Activated T-cell treated with anti-CD3 and anti-CD28 coated beads for 1 hour (primary cell): ENCODE measurements at regions not wholly inside any gene's neighbourhood (a gene's known extent, or its start where the extent isn't known, plus 50 kb on each side); places are given as distances from the start of the nearest gene placed in this dataset.

ENCODE experiments used
- DNase-seq: peaks from one replicate; pipeline ENCODE4 v3.0.0-alpha.2; 2020; ENCODE audit warnings: low read depth

- no peak for DNase-seq
These were observed 306.3 kb downstream of the TLE4 start for GRCh38 chr9:79877943-79878602.

DNA sequence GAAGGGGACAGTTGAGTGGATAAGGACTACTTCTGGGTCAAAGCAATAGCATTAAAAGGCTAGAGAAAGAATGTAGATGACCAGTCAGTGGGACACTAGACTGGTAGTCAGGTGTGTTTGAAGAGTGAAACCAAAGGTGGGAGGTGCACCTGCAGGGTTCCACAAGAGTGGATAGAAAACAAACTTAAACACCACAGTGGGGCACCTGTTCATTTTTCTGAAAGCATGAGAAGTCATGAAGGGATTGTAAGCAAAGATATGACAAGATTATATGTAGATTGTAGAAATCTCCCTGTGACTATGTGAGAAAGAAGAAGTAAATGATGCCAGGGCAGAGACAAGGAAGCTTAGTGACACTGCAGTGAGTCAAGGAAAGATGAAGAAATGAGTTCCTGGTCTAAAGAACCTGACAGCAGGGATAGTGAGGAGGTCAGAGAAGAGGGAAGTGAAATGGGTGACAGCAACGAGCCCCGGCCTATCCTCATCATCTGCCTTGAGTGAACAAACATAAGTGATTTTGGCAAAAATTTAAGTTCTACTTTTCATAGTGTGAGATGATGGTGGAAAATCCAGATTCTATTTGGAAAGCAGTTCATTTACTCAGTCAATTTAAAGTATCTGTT, 296.9 kb downstream of the TLE4 start:
- DNase-seq = no peak

GRCh38 chr9:79862921-79863890, 291.4 kb downstream of the TLE4 start:
- DNase-seq = no peak

- no peak for DNase-seq
These were observed 286.7 kb downstream of the TLE4 start for GRCh38 chr9:79858508-79858907.

DNA sequence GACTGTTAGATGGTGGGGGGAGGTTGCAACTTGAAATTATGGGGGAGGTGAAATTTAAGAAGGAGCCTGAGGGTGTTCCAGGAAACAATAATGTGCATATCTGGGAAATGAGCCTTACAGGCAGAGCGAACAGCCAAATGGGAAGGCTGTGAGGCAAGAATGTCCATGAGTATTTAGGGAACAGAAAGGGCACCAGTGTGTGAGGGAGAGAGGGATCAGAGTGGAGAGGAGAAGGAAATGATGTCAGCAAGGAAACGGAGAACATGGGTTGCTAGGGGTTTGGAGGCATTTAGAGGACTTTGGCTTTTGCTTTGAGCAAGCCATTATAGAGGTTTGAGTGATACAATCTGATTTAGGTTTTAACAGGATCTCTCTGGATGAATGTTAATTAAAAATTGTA, 285.4 kb downstream of the TLE4 start:
- DNase-seq = no peak

DNA sequence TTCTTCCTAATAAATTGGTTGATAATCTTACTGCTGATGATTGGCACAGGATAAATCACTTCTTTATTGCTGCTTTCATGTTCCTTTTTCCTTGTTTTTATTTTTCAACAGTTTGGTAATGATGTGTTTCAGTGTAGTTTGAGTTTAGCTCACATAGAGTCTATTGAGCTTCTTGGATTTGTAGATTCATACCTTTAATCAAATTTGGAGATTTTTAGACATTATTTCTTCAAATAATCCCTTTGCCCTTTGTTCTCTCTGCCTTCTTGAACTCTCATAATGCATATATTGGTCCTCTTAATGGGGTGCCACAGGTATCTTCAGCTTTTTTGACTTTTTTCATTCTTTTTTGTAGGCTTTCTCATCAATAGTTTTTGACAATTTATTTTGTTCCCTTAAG, 275.3 kb downstream of the TLE4 start:
- DNase-seq = no peak

GRCh38 chr9:79829566-79830302, 258.0 kb downstream of the TLE4 start:
- no peak for DNase-seq

DNA sequence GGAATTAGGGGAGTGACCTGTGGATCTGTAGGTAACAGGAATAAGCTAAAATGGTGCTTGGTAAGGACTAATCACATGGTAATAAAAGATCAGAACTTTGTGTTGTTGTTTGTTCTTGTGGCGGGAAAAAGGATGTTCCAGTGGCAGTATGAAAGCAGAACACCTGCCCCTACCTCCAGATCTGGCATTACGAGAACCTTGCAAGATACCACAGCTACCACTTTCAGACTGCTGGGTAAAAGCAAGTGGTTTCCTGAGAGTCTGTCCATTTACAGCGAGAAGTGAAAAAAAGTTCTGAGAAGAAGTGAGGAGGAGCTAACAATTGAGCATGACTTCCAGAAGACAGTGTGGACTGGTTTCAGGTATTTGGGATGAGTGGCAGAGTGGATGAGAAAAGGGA, 252.5 kb downstream of the TLE4 start:
- DNase-seq = no peak

GRCh38 chr9:79817438-79818004, 245.8 kb downstream of the TLE4 start:
- no peak for DNase-seq

- DNase-seq = no peak
These were observed 241.5 kb downstream of the TLE4 start for GRCh38 chr9:79813258-79813638.

DNA sequence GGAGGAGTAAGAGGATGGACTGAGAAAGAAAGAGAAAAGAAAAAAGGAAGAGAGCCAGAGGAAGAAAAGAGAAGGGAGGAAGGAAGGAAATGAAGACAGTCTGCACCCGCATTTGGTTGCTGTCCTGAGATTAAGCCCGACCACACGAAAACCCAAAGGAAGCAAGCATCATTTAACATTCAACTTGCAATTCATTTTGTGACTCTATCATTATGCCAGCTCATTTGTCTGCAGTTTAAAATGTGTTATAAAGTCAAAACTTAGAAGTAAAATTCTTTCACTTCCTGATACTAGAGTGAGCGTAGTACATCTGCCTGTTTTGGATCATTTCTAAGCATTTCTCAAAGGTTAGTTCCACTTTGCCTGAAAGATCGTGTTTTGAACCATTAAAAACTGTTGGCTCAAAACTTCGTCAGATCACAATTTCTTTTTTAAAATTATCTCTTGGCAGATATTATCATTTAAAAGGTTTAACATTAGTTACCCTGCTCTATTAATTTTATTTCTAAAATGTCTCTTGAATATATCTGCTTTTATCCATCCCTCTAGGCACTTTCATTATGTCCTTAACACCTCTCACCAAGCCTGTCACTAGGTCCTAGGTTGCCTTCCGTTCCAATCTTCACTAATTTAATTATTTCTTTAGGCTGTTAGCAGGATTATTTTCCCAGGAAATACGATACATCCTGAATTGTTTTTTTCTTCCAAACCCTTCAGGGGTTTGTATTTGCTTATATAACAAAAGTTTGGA, 240.9 kb downstream of the TLE4 start:
- no peak for DNase-seq

DNA sequence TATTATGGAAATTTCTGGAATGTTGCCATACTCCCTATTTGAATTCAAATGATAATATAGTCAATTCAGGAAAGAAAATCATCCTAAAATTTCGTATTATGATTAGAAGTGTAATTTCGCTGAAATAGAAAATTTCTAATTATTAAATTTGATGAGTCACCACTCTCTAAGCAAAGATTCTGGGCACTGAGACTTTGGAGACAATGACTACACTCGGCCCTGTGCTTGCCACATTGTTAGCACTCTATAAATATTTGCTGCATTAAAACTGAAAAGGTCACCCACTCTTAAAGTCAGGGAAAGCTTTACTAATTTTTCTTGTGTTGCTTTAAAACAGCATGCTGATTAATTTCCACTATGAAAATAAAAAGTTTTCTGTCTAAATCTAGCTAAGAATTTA, 240.3 kb downstream of the TLE4 start:
- no peak for DNase-seq

GRCh38 chr9:79809931-79810330, 238.2 kb downstream of the TLE4 start:
- no peak for DNase-seq

- DNase-seq = no peak
These were observed 237.6 kb downstream of the TLE4 start for GRCh38 chr9:79809316-79809876.

DNA sequence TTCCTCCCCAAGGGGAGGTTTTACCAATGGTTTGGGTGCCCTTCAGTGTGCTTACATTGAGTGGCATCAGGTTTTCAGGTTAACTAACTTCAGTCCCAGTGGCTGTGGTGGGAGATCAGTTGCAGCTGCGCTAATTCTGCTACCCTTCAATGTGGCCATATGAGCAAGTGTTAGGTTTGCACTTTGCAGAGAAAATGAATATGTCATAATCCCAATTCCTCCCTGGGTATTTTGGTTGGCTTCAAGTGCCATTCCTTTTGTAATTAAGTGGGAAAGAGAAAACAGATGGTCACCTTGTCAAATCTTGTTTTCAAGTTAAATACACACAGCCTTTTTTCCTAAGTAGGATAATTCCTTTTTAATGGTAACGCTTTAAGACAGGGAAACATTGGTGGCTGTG, 236.2 kb downstream of the TLE4 start:
- DNase-seq = no peak

GRCh38 chr9:79806086-79806485, 234.3 kb downstream of the TLE4 start:
- DNase-seq = no peak

DNA sequence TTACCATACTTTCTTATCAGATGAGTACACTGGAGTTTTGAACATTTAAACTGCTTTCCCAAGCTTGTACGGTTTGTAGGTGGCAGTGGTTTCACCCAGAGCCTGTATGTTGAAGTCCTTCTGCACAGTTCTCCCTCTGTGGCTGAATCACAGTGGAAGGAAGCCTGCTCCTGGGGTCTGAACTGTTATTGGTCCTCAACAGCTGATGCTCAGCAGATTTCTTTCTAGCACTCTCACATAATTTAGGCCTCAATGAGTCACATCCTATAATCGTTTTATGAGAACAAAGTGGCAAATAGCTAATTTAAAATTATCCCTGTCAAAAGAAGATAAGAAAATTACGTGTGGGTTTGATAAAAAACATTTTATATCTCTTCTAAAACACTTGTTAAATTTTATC, 229.7 kb downstream of the TLE4 start:
- DNase-seq = no peak

GRCh38 chr9:79800578-79800977, 228.8 kb downstream of the TLE4 start:
- DNase-seq = no peak

GRCh38 chr9:79799691-79800335, 228.0 kb downstream of the TLE4 start:
- DNase-seq = no peak

- DNase-seq = no peak
These were observed 226.7 kb downstream of the TLE4 start for GRCh38 chr9:79798450-79798849.
